HCT116 (cell line): ENCODE measurements at regions not wholly inside any gene's neighbourhood (a gene's known extent, or its start where the extent isn't known, plus 50 kb on each side); places are given as distances from the start of the nearest gene placed in this dataset.

ENCODE experiments used
- EZH2phosphoT487 ChIP-seq: fragments of 200-600 bp; IDR thresholded peaks from 2 replicates; pipeline ENCODE4 v1.6.1; 2018; ENCODE audit warnings: antibody characterized with exemption, borderline replicate concordance
- TCF7L2 ChIP-seq: IDR thresholded peaks from 2 replicates; pipeline ENCODE4 v1.7.0; 2011; ENCODE audit warnings: borderline replicate concordance, inconsistent platforms; ENCODE audit not compliant: insufficient read depth, insufficient read length; ENCODE audit errors: extremely low read depth
- TF ChIP-seq, protein P1 (sequence below), 3 experiments: fragments of 200-600 bp in 1 of 3; sonication (generic) in 1 of 3; IDR thresholded peaks in 2 of 3; conservative IDR thresholded peaks in 1 of 3; 2 replicates each; pipeline ENCODE4 v1.5.1; 2012 to 2017; ENCODE audit warnings: low read depth in 2 of 3, low read length in 2 of 3, antibody characterized with exemption in 1 of 3, borderline replicate concordance in 1 of 3, control low read depth in 1 of 3, mild to moderate bottlenecking in 1 of 3, mixed read lengths in 1 of 3, mixed run types in 1 of 3, moderate library complexity in 1 of 3; ENCODE audit not compliant: insufficient read depth in 1 of 3

DNA sequence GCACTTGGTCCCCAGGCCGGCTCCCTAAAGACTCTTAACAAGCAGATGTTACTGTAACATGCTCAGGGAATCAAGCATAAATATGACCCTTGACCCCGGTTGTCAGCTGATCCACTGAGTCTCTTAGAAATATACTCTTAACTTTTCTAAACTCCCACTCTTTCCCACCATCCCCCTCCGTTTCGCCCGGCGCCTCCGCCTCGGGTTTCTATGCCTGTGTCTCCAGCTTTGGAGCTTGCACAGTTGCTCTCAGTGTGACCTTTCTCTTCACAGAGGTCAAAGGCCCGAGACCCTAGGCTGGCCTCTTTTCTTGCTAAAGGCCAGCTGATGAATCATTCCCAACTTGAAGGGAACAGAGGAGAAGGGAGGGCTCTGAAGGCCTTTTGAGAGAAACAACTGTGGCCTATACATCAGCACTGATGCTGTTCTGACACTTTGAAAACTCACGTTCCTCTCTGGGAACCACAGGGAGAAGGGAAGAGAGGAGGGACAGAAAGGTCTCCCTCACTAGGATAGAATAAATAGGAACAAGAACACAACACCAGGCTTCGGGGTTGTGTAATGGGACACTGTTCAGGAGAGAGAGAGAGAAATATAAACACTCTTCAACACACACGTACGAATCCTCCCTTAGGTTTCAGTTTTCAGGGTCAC lies 484.5 kb upstream of the NR2F2 start:
- TF ChIP-seq, protein P1, sequence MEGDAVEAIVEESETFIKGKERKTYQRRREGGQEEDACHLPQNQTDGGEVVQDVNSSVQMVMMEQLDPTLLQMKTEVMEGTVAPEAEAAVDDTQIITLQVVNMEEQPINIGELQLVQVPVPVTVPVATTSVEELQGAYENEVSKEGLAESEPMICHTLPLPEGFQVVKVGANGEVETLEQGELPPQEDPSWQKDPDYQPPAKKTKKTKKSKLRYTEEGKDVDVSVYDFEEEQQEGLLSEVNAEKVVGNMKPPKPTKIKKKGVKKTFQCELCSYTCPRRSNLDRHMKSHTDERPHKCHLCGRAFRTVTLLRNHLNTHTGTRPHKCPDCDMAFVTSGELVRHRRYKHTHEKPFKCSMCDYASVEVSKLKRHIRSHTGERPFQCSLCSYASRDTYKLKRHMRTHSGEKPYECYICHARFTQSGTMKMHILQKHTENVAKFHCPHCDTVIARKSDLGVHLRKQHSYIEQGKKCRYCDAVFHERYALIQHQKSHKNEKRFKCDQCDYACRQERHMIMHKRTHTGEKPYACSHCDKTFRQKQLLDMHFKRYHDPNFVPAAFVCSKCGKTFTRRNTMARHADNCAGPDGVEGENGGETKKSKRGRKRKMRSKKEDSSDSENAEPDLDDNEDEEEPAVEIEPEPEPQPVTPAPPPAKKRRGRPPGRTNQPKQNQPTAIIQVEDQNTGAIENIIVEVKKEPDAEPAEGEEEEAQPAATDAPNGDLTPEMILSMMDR (IDR thresholded peaks at IDR 0.05 in 2 of 3, conservative IDR thresholded peaks at IDR 0.05 in 1 of 3; ENCODE audit: borderline replicate concordance in 1 of 3, insufficient read depth in 1 of 3, low read depth in 2 of 3, low read length in 2 of 3): no peak
- TF ChIP-seq TCF7L2 (no peak), EZH2phosphoT487 (no peak)
